HG02678 (cell line): ENCODE measurements at regions not wholly inside any gene's neighbourhood (a gene's known extent, or its start where the extent isn't known, plus 50 kb on each side); places are given as distances from the start of the nearest gene placed in this dataset.

Source experiments
- ATAC-seq: cut with Tn5 transposase; IDR thresholded peaks from one replicate; pipeline ENCODE4 v1.9.1; 2021; ENCODE audit warnings: mild to moderate bottlenecking, moderate library complexity; ENCODE audit not compliant: unreplicated experiment

- no peak for ATAC-seq
Measured at GRCh38 chr6:6884193-6884627, 223.6 kb upstream of the RREB1 start.

- ATAC-seq, result no peak
Measured at GRCh38 chr6:6884916-6885315, 222.8 kb upstream of the RREB1 start.

- no peak for ATAC-seq
Measured at GRCh38 chr6:6885521-6886170, 222.1 kb upstream of the RREB1 start.

GRCh38 chr6:6886171-6886885 lies 221.4 kb upstream of the RREB1 start:
- ATAC-seq, result no peak

- ATAC-seq, result no peak
Measured at GRCh38 chr6:6886886-6887285, 220.9 kb upstream of the RREB1 start.

GRCh38 chr6:6889601-6890000 lies 218.2 kb upstream of the RREB1 start:
- ATAC-seq, result no peak

GRCh38 chr6:6890400-6890858 lies 217.3 kb upstream of the RREB1 start:
- no peak for ATAC-seq

GRCh38 chr6:6891125-6891721 lies 216.5 kb upstream of the RREB1 start:
- ATAC-seq, result no peak

GRCh38 chr6:6891949-6892461 lies 215.8 kb upstream of the RREB1 start:
- no peak for ATAC-seq

GRCh38 chr6:6892744-6893583 lies 214.8 kb upstream of the RREB1 start:
- ATAC-seq, result no peak

GRCh38 chr6:6893701-6894100 lies 214.1 kb upstream of the RREB1 start:
- no peak for ATAC-seq

- no peak for ATAC-seq
Measured at GRCh38 chr6:6895929-6896328, 211.8 kb upstream of the RREB1 start.

GRCh38 chr6:6897140-6897539 lies 210.6 kb upstream of the RREB1 start:
- no peak for ATAC-seq

GRCh38 chr6:6900569-6901204 lies 207.1 kb upstream of the RREB1 start:
- no peak for ATAC-seq

GRCh38 chr6:6901205-6901719 lies 206.5 kb upstream of the RREB1 start:
- ATAC-seq, result no peak

GRCh38 chr6:6901945-6902344 lies 205.8 kb upstream of the RREB1 start:
- ATAC-seq, result no peak

- no peak for ATAC-seq
Measured at GRCh38 chr6:6905961-6906518, 201.7 kb upstream of the RREB1 start.

- ATAC-seq, result no peak
Measured at GRCh38 chr6:6906570-6907213, 201.1 kb upstream of the RREB1 start.

GRCh38 chr6:6907286-6907685 lies 200.5 kb upstream of the RREB1 start:
- no peak for ATAC-seq
